ENCODE measurements at regions not wholly inside any gene's neighbourhood (a gene's known extent, or its start where the extent isn't known, plus 50 kb on each side); places are given as distances from the start of the nearest gene placed in this dataset.

GRCh38 chr6:133093956-133094355, 147.2 kb upstream of the EYA4 start:
- Histone ChIP-seq H3K27ac (no peak overlapping the region), H3K4me1 (no peaks in the 10 kb centered on the region), H3K4me3 (no peak overlapping the region), H3K36me3 (no peaks in the 10 kb centered on the region), H3K27me3 (replicated peaks in 1 of 7) (no peaks in the 10 kb centered on the region), H3K9me3 (no peaks in the 10 kb centered on the region)
- 84 to 91% (median 89%) methylated on average over 3 of the region's 3 CpGs for WGBS, 5 donors
- DNase-seq: no peak
- intact Hi-C loops (cut with DNase I; ENCODE audit: low total_unique reads): no loop called here
- TF ChIP-seq CTCF (IDR thresholded peaks at IDR 0.05 in 8 of 11, conservative IDR thresholded peaks at IDR 0.05 in 3 of 11) (no peak), POLR2AphosphoS5 (IDR thresholded peaks at IDR 0.05) (no peak), POLR2A (IDR thresholded peaks at IDR 0.05) (no peak)

- intact Hi-C loops (cut with DNase I; ENCODE audit: low total_unique reads): no loop called here
- 65 to 90% (median 78%) methylated on average over 1 of the region's 1 CpG for WGBS, 5 donors
- Histone ChIP-seq H3K4me3 (no peak overlapping the region), H3K36me3 (no peaks in the 10 kb centered on the region), H3K4me1 (no peaks in the 10 kb centered on the region), H3K9me3 (no peaks in the 10 kb centered on the region), H3K27me3 (replicated peaks in 1 of 7) (no peaks in the 10 kb centered on the region), H3K27ac (no peak overlapping the region)
- TF ChIP-seq POLR2AphosphoS5 (IDR thresholded peaks at IDR 0.05) (no peak), POLR2A (IDR thresholded peaks at IDR 0.05) (no peak), CTCF (IDR thresholded peaks at IDR 0.05 in 8 of 11, conservative IDR thresholded peaks at IDR 0.05 in 3 of 11) (no peak)
- DNase-seq: no peak
Measured at GRCh38 chr6:133097208-133097607, 143.9 kb upstream of the EYA4 start.

GRCh38 chr6:133099573-133099972, 141.6 kb upstream of the EYA4 start:
- Histone ChIP-seq H3K4me1 (no peaks in the 10 kb centered on the region), H3K36me3 (no peaks in the 10 kb centered on the region), H3K9me3 (no peaks in the 10 kb centered on the region), H3K27ac (no peak overlapping the region), H3K27me3 (replicated peaks in 1 of 7) (no peaks in the 10 kb centered on the region), H3K4me3 (no peak overlapping the region)
- no peak for DNase-seq
- TF ChIP-seq POLR2AphosphoS5 (IDR thresholded peaks at IDR 0.05): no peak
- TF ChIP-seq CTCF (IDR thresholded peaks at IDR 0.05 in 8 of 11, conservative IDR thresholded peaks at IDR 0.05 in 3 of 11): no peak
- no peak for TF ChIP-seq POLR2A (IDR thresholded peaks at IDR 0.05)
- intact Hi-C loops (cut with DNase I; ENCODE audit: low total_unique reads): no loop called here

GRCh38 chr6:133100865-133101264, 140.3 kb upstream of the EYA4 start:
- DNase-seq: no peak
- H3K9me3 ChIP-seq: no peaks in the 10 kb centered on the region
- H3K36me3 ChIP-seq: no peaks in the 10 kb centered on the region
- no peaks in the 10 kb centered on the region for H3K27me3 ChIP-seq (replicated peaks in 1 of 7)
- WGBS, 5 donors: 75 to 84% (median 82%) methylated on average over 3 of the region's 3 CpGs
- no peak overlapping the region for H3K27ac ChIP-seq
- H3K4me3 ChIP-seq: no peak overlapping the region
- TF ChIP-seq POLR2A (IDR thresholded peaks at IDR 0.05) (no peak), CTCF (IDR thresholded peaks at IDR 0.05 in 8 of 11, conservative IDR thresholded peaks at IDR 0.05 in 3 of 11) (no peak), POLR2AphosphoS5 (IDR thresholded peaks at IDR 0.05) (no peak)
- H3K4me1 ChIP-seq: no peaks in the 10 kb centered on the region
- intact Hi-C loops (cut with DNase I; ENCODE audit: low total_unique reads): no loop called here

Data from spleen (tissue), 11 donors.